ENCODE measurements at regions not wholly inside any gene's neighbourhood (a gene's known extent, or its start where the extent isn't known, plus 50 kb on each side); places are given as distances from the start of the nearest gene placed in this dataset.

DNA sequence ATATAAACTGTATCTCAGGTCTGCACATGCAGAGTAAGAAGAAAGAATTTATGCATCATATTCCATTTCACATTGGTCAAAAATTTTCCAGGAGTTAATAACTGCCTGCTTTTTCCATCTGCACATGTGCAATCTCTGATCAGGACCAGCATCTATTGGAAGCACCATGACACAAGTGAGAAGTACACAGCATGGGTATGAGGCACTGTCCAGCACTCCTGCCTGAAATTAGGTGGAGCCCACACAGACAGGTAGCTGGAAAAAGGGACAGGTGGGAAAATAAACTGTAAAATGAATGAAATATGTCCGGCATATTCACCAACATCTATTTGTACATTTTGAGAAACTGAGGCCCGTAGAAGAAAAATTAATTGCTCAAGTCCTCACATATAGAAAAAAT, 609.2 kb upstream of the NXPH2 start:
- DNase-seq: no peak

DNA sequence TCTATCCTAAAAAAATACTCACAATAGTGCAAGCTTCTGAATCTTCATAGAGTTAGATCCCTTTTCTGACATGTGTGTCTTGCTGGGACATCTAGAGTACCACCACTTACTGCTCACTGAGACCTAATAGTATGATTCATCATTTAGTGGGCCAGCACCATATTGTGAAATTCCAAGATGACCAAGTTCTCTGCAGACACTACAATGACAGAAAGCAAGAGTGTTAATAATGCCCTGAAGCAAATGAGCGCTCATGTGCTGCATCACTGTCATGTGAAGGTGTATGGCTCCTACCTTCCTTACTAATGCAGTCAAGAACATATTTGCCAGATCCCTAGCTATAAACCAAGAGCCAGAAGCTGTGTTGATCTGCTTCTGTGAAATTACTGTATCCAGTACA, 606.2 kb upstream of the NXPH2 start:
- DNase-seq: no peak

DNA sequence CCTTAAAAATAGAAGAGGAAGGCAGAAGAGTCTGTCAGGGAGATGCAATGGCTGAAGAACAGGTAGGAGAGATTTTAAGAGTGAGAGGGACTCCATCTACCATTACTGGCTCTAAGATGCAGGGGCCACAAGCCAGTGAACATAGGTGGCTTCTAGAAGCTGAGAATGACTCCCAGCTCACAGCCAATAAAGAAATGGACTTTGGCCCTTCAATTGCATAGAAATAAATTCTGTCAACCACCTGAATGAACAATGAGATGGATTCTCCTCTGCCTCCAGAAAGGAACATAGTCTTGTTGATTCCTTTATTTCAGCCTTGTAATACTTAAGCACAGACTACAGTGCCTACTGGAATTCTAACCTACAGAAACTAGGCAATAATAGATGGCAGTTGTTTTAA, 603.3 kb upstream of the NXPH2 start:
- DNase-seq: no peak

DNA sequence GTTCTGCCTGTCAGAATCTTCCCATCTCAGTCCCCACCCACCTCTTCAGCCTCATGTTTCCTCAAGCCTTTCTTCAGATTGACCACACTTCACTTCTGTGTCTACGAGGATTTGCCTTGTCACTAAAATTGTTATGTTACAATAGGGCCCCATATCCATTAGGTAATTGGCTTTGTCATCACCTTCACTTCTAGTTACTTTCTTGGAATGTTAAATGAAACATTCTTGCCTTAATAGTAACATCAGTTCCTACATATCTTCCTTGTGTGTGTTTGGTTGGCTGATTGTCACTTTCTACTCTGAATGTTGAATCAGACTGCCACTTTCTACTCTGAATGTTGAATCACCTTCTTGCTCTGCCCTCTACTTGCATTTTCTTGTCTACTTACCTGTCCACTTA, 599.9 kb upstream of the NXPH2 start:
- no peak for DNase-seq

DNA sequence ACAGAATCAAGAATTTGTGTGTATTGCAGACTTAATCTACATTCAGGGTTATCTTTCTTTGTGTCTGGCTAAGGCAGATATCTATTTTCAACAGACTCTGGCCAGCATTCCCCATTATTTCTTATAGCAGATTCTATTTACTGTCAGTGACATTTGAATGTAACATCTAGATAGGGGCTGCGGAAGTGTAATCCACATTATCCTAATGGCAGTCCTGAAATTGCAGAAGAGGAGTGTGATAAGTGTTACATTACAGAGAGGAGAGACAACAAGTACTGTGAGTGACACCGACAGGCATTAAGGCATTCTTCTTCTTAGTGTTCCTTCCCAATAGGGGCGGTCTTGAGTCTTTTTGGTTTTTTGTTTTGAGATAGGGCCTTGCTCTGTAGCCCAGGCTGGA, 598.2 kb upstream of the NXPH2 start:
- no peak for DNase-seq

DNA sequence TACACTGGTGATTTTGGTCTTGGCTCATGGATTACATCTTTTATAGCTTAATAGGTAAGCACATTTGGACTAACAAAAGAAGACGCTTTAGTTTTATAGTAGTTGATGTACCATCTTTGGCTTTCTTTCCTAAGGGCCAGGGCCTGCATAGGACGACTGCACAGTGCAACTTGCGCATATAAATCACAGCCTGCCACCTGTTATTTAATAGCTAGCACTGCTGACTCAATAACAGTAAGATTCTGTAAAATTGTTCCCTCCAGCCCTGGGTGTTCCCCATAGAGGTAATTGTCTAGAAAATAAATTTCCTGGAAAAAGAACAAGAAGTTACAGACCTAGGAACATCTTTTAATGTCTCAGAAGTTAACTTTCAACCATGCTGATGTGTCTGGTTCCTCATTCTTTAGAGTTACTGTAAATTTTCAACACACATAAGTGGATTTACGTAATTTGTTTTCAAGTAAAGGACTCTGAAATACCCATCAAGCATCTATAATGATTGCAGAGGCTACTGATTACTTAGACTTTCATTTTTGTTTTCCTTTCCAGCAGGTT, 594.2 kb upstream of the NXPH2 start:
- DNase-seq: no peak

DNA sequence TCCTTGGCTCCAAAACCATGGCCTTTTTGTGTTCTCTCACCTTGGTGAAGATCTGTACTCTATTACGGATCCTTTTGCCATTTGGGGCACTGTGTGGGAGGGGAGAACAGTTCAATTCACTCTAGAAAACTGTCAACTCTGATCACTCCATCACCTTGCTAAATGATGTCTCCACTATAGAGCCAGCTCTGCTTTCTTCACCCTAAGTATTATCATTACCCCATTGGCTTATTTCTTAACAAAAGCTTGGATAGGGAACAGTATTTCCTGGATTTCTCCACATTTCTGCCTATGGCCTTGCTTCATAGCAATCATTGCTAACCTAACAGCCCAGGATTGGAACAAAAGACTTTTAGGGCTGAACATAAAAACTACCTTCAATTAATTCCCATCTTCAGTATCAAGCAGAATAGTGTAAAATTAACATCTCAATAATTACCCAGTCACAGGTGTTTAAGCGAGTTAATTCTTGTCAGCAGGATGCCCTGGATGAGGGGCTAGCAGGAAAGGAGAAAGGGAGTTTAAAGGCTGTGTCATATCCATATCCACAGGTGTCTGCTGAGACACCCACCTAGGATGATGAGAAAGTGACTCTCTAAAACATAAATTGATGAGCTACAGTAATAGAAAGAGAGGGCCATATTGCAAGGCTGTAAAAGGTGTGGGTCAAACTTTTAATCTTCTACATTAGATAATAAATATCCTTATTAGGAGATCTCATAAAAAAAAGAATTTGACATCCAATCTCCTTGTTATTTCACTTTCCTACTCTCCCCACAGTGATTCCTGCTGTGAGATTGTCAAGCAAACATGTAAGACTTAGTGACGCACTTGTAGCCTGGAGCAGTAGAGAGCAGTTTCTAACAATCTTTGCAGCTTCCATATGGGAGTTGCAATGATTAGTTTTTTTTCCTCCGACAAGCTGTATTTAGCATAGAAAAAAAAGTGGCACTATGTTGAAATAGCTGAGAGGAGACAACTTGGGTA, 589.5 kb upstream of the NXPH2 start:
- no peak for DNase-seq

DNA sequence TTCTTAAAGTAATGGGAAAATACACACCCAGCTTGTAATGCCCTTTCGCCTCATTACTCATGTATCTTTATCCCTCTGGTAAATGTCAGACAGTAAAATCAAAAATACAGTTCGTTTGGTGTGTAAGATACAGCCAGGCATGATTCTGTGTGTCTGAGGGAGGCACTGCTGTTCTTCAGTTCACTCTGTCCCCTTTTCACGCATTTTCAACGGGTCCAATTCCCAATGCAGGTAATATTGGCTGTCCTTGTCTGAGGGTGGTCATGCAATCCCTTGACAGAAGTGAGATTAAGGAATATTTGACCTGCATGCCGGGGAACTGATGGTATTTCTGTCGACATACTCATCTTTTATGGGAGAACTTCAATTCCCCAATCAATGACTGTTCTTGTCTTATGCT, 587.2 kb upstream of the NXPH2 start:
- DNase-seq: no peak

DNA sequence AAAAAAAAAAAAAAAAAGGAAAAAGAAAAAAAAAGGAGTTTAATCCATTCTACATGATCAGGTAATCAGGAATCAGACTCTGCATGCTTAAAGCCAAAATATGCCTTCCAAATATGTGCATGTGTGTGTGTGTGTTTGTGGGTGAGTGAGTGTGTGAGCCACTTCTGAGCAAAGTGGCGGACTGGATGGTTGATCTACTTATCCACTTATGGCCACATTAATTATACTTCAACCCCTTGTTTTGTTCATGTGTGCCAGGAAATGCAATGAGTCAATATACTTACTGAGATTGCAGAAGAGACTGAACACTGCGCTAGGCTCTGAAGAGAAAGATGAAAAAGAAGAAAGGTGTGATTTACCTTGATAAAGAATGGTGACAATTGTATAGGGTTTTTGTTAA, 586.5 kb upstream of the NXPH2 start:
- DNase-seq: no peak

DNA sequence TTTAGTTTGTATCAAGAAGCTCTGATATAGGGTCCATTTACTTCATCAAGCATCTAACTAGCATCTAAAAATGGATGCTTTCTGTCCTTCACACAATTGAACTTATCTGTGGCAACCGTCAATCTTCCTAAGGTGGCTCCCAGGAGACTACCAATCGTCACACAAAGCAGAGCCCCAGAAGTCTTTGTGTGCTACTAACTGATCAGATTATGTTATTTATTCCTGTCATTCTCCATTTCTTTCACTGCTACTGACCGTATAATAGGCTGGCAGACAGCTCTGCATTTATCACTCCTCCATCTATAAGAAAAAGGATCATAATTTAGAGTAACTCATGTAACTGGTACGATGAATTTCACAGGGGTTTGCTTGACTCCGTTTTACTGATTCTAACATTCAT, 585.0 kb upstream of the NXPH2 start:
- DNase-seq: no peak

DNA sequence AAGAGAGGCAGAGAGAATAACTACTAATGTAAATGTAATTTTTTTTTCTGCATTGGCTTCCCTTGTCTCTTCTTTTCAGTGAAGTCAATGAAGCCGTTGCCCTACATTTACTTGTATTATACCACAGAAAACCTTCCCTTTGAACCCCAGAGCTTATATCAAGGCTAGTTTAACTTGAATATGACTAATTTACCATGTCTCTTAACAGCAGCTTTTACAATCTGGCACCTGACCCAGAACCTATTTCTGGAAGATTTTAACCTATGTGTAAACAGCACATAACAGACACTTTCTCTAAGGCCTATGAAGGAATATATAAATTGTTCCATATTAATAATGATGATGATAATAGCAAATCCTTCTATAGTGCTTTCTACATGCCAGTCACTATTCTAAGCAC, 580.5 kb upstream of the NXPH2 start:
- no peak for DNase-seq

DNA sequence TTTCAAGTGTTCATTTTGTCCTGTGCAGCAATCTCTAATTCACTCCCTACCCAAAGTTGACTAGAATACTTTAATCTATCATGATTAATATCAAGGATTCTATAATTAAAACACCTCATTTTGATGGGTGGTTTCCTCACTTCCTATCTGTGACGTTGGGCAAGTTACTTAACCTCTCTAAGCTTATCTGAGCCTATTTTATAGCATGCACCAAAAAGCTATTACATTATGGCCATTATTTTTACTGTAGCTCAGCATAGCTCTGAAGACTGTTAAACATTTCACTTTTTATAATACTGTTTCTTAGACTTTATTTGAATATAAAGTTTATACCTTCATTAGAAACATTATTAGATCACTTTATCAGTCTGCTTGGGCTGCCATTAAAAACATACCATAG, 579.6 kb upstream of the NXPH2 start:
- DNase-seq: no peak

DNA sequence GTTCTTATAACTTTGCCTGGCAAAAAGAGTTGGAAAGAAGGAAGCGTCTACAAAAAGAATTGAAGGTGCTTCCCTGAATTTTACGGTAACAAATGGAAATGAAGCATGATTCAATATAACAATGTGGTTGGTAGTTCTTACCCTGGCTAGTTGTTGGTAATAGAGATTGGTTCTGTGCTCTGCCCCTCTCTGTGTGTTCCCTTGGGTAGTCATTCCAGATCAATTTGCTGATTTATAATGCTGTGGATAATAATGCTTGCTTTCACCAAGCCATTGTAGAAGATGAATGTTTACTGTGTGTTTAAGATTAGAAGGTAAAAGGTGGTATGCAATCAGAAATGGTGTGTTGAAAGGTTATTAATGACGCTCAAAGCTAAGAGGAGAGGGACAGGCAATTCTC, 577.8 kb upstream of the NXPH2 start:
- no peak for DNase-seq

DNA sequence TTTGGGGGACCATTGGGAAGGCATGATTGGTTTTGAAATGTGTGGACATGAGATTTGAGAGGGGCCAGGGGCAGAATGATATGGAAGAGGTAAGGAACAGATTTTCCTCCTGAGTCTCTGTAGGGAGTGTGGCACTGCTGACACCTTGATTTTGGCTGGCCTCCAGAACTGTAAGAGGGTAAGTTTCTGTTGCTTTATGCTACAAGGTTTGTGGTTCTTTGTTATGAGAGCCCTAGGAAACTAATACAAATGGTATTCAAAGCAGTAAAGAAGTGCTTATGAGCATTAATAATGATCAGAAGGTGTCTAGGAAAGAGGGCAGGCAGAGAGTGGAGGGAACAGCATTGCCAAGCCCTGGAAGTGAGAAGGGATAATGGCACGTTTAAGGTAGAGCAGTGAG, 574.3 kb upstream of the NXPH2 start:
- no peak for DNase-seq

DNA sequence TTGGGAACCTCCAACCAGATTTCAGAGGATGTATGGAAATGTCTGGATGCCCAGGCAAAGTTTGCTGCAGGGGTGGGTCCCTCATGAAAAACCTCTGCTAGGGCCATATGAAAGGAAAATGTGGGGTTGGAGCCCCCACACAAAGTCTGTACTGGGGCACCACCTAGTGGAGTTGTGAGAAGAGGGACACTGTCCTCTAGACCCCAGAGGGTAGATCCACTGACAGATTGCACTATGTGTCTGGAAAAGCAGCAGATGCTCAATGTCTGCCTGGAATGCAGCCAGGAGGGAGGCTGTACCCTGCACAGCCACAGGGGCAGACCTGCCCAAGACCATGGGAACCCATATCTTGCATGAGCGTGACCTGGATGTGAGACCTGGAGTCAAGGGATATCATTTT, 573.7 kb upstream of the NXPH2 start:
- no peak for DNase-seq

DNA sequence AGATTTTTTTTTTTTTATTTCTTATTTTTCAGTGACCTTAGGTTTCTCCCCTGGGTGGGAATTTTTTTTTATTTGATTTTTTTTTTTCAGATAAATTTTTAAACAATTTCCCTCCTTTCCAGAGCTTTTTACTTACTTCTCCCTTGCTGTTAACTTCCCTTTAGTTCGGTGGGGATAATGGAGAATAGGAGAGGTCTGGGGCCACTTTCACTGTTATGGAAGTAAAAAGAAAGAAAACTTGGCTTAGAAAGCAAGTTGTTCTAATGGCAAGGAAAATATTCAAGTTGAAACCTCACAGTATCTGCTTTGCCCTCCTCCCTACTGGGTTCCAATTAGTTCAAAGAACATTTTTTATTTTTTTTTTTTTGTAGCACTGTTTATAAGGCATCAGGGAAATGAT, 537.1 kb upstream of the NXPH2 start:
- DNase-seq: no peak

DNA sequence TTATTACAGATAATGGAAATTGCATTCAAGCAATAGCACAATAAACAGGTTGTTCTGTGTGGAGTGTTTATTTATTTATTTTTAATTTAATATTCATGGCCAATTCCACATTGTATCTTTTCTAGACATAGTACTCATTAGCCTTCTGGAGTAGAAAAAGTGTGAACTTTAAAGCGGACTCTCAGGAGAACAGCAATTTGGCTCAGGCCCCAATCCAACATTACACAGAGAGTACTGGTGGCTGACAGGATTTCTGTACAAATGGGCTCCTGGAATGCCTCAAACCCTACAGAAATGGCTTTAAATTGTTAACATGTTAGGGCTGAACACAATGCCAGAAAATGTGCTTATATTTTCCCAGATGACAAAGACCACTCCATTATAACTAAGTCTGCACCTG, 533.9 kb upstream of the NXPH2 start:
- DNase-seq: no peak

DNA sequence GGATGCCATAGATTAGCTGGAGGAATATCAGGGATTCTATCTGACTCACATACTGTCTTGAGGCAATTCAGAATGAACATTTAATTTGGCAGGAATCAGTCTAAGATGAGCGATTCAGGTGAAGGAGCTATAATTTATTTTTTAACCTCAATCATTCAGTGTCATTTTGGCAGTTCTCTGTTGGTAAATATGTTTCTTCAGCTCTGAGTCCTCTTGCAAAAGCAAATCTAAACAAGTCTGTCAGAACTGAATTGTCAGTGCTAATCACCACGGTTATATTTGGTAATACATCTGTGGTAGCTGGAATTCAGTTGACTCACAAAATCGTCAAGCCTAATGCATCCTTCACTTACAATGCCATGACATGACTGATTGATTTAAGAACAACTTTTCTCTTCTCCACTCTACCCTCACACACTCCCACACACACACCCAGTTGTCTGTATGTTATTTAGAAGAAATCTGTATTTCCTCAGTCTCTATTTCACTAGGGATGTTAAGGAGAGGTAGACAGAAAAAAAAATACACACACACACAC, 516.6 kb upstream of the NXPH2 start:
- no peak for DNase-seq

DNA sequence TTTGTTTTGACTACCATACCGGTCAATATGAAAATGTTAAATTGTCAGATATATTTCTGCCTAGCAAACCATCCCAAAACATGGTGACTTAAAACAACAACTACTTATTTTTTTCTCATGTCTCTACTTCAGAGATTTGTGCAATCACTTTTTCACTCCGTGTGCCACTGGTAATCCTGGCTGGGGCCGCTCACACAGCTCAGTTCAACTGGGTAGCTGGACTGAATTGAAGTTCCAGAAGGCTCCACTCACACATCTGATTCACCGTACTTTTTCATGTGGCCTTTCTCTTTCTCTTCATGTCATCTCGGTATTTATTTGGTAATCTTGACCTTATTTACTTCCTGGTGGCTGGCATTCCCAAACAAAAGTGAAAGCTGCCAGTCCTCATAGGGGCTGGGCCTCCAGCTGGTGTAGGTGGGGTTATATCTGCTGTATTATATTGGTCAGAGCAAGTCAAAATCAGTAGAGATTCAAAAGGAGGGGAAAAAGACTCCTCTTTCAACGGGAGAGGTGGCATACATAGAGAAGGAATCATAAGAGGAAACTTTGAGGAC, 513.9 kb upstream of the NXPH2 start:
- no peak for DNase-seq

DNA sequence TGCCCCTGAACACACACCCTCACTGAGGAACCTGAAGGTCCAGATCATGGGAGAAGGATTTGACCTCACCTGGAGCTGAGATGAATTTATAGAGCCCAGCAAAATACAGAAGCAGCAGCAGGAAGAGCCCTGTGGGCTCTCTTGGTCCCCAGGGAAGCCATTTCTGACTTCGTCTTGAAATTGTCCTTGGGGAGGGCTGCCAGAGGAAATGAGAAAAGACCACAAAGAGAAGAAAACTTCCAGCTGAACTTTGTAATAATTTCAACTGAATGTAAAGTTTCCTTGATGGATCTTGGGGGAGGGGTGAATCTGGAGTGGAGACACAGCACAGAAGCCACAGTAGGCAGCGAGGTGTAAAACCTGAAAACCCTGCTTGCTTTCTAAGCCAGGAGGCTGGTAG, 500.9 kb upstream of the NXPH2 start:
- no peak for DNase-seq

DNA sequence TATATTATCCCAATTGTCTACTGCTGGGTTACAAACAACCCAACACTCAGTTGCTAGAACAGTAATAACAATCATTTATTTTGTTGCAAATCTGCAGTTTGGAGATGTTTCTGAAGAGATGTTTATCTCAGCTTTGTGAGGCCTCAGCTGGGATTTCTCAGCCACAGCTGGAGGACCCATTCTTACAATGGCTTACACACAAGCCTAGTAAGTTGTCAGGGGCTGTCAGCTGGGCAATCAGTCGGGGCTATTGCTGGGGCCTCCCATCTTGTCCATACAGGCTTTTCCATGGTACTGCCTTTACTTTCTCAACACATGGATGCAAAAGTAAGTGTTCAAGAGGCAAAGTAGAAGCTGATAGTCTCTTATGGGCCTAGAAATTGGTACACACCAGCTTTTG, 491.7 kb upstream of the NXPH2 start:
- no peak for DNase-seq

DNA sequence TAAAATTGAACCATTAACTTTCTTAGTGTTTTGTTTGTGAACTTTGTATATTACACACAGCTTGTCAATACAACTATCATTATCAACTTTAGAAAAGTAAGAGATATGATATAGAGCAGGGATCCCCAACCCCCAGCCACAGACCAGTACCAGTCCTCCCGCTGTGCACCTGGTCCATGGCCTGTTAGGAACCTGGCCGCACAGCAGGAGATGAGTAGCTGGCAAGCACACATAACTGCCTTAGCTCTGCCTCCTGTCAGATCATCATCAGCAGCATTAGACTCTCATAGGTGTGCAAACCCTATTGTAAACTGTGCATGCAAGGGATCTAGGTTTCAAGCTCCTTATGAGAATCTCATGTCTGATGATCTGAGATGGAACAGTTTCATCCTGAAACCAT, 491.0 kb upstream of the NXPH2 start:
- no peak for DNase-seq

DNA sequence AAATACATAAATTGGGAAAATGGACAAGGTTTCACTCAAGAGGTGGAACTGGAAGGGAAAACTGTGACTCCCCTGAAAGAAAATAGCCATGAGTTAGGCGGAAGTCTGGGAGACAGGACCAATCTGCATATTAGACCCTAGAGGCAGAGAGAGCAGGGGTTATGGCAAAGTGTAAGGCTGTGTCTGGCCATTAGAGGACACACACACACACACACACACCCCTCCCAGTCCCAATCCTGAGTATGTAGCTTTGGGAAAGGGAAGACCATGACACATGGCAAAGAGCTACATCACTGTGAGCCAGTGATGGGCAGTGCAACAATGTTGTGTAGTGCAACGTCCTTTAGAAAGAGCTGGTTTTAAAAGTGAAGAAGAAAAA, 479.9 kb upstream of the NXPH2 start:
- DNase-seq: no peak

DNA sequence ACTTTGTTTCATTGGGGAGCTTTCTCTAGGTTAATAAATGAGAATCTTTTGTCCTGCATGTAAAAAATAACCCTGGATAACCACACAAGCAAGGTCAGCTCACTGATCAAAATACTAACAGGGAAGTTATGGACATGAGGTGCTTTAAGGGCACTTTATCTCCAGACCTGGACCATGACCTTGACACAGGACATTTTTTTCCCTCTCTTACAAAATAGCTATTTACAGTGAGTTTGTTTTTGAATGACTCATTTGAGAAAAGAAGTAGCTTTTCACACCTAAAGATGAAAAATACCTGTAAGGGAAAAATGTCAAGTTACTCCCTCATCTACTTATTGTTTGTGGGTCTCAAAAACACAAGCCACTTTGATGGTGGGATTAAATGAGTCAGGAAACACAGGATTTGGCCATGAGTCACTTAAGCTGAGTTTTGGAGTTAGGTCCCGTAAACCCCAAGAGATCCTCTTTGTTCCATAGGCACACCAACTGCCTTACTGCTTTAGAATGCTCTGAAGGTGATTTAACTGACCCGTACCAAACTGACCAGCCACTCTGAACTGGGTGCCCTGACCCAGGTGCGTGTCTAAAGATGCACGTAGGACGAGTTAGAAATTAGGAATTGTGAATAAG, 479.3 kb upstream of the NXPH2 start:
- DNase-seq: no peak

Data from KG1 (cell line).